Glomerular endothelial cell (primary cell): ENCODE measurements at regions not wholly inside any gene's neighbourhood (a gene's known extent, or its start where the extent isn't known, plus 50 kb on each side); places are given as distances from the start of the nearest gene placed in this dataset.

ENCODE experiments used
- DNase-seq: peaks from one replicate; pipeline ENCODE4 v3.0.0-alpha.2; 2011; ENCODE audit warnings: low read depth, low spot score; ENCODE audit errors: extremely low read depth

GRCh38 chr2:18690342-18690741 is 101.0 kb upstream of the NT5C1B start:
- no peak for DNase-seq

- no peak for DNase-seq
These were observed 95.1 kb upstream of the NT5C1B start for GRCh38 chr2:18684206-18685038.

- no peak for DNase-seq
These were observed 93.3 kb upstream of the NT5C1B start for GRCh38 chr2:18682681-18683080.

GRCh38 chr2:18677280-18677679 is 87.9 kb upstream of the NT5C1B start:
- DNase-seq = no peak

GRCh38 chr2:18674309-18674708 is 84.9 kb upstream of the NT5C1B start:
- DNase-seq = no peak

GRCh38 chr2:18671363-18671762 is 82.0 kb upstream of the NT5C1B start:
- no peak for DNase-seq

- no peak for DNase-seq
These were observed 78.9 kb upstream of the NT5C1B start for GRCh38 chr2:18668221-18668620.

GRCh38 chr2:18664421-18664820 is 75.1 kb upstream of the NT5C1B start:
- no peak for DNase-seq

GRCh38 chr2:18663861-18664260 is 74.5 kb upstream of the NT5C1B start:
- no peak for DNase-seq

GRCh38 chr2:18662689-18663088 is 73.3 kb upstream of the NT5C1B start:
- DNase-seq = no peak

- no peak for DNase-seq
These were observed 70.5 kb upstream of the NT5C1B start for GRCh38 chr2:18659915-18660314.

GRCh38 chr2:18656048-18656447 is 66.7 kb upstream of the NT5C1B start:
- DNase-seq = no peak

GRCh38 chr2:18651842-18652774 is 62.7 kb upstream of the NT5C1B start:
- DNase-seq = no peak

GRCh38 chr2:18650221-18650620 is 60.9 kb upstream of the NT5C1B start:
- DNase-seq = no peak

GRCh38 chr2:18649502-18650135 is 60.2 kb upstream of the NT5C1B start:
- DNase-seq = no peak

GRCh38 chr2:18648161-18648560 is 58.8 kb upstream of the NT5C1B start:
- no peak for DNase-seq

- DNase-seq = no peak
These were observed 58.4 kb upstream of the NT5C1B start for GRCh38 chr2:18647731-18648130.

GRCh38 chr2:18645315-18645714 is 55.9 kb upstream of the NT5C1B start:
- no peak for DNase-seq

- no peak for DNase-seq
These were observed 54.7 kb upstream of the NT5C1B start for GRCh38 chr2:18644115-18644462.

GRCh38 chr2:18643326-18644114 is 54.2 kb upstream of the NT5C1B start:
- no peak for DNase-seq

GRCh38 chr2:18641823-18642222 is 52.5 kb upstream of the NT5C1B start:
- no peak for DNase-seq
